Fibroblast of lung (primary cell): ENCODE measurements at regions not wholly inside any gene's neighbourhood (a gene's known extent, or its start where the extent isn't known, plus 50 kb on each side); places are given as distances from the start of the nearest gene placed in this dataset.

Source experiments
- DNase-seq, 2 donors: peaks; one replicate each; pipeline versions ENCODE4 v3.0.0 to v3.0.0-alpha.2; 2010; ENCODE audit warnings: low read depth in 2 of 2
- H2AFZ ChIP-seq: 2 replicates; pipeline ENCODE4 v1.5.1; 2012; ENCODE audit warnings: low read length, control low read depth, inconsistent platforms
- H3K27ac ChIP-seq: 2 replicates; pipeline ENCODE4 v1.5.1; 2011; ENCODE audit warnings: low read length, control low read depth; ENCODE audit not compliant: insufficient read depth
- H3K27me3 ChIP-seq: 2 replicates; pipeline ENCODE4 v1.5.1; 2011; ENCODE audit warnings: mild to moderate bottlenecking, low read length; ENCODE audit not compliant: control insufficient read depth, insufficient read depth
- H3K36me3 ChIP-seq: 2 replicates; pipeline ENCODE4 v1.5.1; 2011; ENCODE audit warnings: low read length; ENCODE audit not compliant: control insufficient read depth, insufficient read depth
- H3K4me1 ChIP-seq: 2 replicates; pipeline ENCODE4 v1.5.1; 2011; ENCODE audit warnings: low read length; ENCODE audit not compliant: control insufficient read depth, insufficient read depth; ENCODE audit errors: extremely low read depth
- H3K4me2 ChIP-seq: 2 replicates; pipeline ENCODE4 v1.5.1; 2011; ENCODE audit warnings: low read length, control low read depth; ENCODE audit not compliant: insufficient read depth; ENCODE audit errors: extremely low read depth
- H3K4me3 ChIP-seq, 4 experiments: fragments of 200-600 bp in 1 of 4; sonication (generic) in 1 of 4; replicated peaks in 1 of 4; 2 replicates each; pipeline ENCODE4 v1.5.1; 2011 to 2016; ENCODE audit warnings: low read length in 4 of 4, low read depth in 3 of 4, mild to moderate bottlenecking in 3 of 4, control low read depth in 2 of 4, inconsistent platforms in 1 of 4, mixed read lengths in 1 of 4; ENCODE audit not compliant: insufficient read depth in 1 of 4; ENCODE audit errors: control extremely low read depth in 1 of 4
- H3K79me2 ChIP-seq: 2 replicates; pipeline ENCODE4 v1.5.1; 2012; ENCODE audit warnings: mild to moderate bottlenecking, low read length, inconsistent platforms; ENCODE audit not compliant: control insufficient read depth, insufficient read depth
- H3K9ac ChIP-seq: 2 replicates; pipeline ENCODE4 v1.5.1; 2011; ENCODE audit warnings: mild to moderate bottlenecking, low read length, control low read depth; ENCODE audit not compliant: insufficient read depth
- H3K9me3 ChIP-seq: 2 replicates; pipeline ENCODE4 v1.5.1; 2012; ENCODE audit warnings: low read depth, low read length; ENCODE audit not compliant: control insufficient read depth, insufficient read depth
- H4K20me1 ChIP-seq: 2 replicates; pipeline ENCODE4 v1.5.1; 2011; ENCODE audit warnings: low read length; ENCODE audit not compliant: control insufficient read depth, insufficient read depth; ENCODE audit errors: extremely low read depth
- EZH2 ChIP-seq: IDR thresholded peaks from 2 replicates; pipeline ENCODE4 v1.5.1; 2012; ENCODE audit warnings: low read length, control low read depth, mild to moderate bottlenecking; ENCODE audit errors: missing control alignments
- TF ChIP-seq, protein P1 (sequence below), 2 donors: IDR thresholded peaks in 1 of 2; conservative IDR thresholded peaks in 1 of 2; 1 replicate in 1 of 2; 2 replicates in 1 of 2; pipeline ENCODE4 v1.5.1; 2011 to 2012; ENCODE audit warnings: low read length in 2 of 2, control low read depth in 1 of 2, inconsistent platforms in 1 of 2, low read depth in 1 of 2, mild to moderate bottlenecking in 1 of 2

DNA sequence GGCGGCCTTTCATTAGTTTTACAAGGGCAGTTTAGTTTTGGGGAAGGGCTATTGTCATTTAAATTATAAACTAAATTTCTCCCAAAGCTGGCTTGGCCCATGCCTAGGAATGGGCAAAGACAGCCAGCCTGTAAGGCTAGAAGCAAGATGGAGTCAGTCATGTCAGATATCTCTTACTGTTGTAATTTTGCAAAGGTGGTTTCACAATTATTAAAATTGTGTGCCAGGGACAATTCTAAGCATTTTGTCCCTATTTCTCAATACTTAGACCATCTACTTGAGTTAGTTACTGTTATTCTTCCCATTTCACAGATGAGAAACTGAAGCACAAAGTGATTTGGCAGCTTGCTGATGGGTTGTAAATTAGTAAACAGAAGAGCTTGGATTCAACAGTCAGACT lies 467.7 kb upstream of the GOT2 start:
- Histone ChIP-seq H3K27ac (no peak overlapping the region), H3K9ac (no peak overlapping the region), H3K27me3 (no peaks in the 10 kb centered on the region), H4K20me1 (no peaks in the 10 kb centered on the region), H3K4me1 (no peaks in the 10 kb centered on the region), H3K4me2 (no peak overlapping the region), H3K4me3 (no peak overlapping the region), H3K79me2 (no peaks in the 10 kb centered on the region), H2AFZ (no peak overlapping the region), H3K9me3 (no peaks in the 10 kb centered on the region), H3K36me3 (no peaks in the 10 kb centered on the region)
- no peak for DNase-seq
- no peak for TF ChIP-seq EZH2
- TF ChIP-seq, protein P1, sequence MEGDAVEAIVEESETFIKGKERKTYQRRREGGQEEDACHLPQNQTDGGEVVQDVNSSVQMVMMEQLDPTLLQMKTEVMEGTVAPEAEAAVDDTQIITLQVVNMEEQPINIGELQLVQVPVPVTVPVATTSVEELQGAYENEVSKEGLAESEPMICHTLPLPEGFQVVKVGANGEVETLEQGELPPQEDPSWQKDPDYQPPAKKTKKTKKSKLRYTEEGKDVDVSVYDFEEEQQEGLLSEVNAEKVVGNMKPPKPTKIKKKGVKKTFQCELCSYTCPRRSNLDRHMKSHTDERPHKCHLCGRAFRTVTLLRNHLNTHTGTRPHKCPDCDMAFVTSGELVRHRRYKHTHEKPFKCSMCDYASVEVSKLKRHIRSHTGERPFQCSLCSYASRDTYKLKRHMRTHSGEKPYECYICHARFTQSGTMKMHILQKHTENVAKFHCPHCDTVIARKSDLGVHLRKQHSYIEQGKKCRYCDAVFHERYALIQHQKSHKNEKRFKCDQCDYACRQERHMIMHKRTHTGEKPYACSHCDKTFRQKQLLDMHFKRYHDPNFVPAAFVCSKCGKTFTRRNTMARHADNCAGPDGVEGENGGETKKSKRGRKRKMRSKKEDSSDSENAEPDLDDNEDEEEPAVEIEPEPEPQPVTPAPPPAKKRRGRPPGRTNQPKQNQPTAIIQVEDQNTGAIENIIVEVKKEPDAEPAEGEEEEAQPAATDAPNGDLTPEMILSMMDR (conservative IDR thresholded peaks at IDR 0.05 in 1 of 2, IDR thresholded peaks at IDR 0.05 in 1 of 2; ENCODE audit: low read depth in 1 of 2, low read length in 2 of 2) = no peak

DNA sequence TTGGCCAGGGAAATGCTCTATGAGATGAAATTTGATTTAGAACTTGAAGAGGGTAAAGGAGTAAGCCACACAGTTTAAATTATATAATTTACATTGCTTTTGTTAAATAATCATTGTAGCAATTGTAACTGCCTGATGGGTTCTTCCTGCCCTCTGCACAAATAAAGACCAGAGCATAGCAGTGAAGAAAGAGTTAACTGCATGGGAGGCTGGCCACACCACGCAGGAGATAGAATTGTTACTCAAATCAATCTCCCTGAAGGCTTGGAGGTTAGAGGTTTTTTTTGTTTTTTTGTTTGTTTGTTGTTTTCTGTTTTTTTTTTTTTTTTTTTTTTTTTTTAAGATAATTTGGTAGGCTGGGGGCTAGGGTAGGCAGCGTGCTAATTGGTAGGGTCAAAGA lies 467.0 kb upstream of the GOT2 start:
- Histone ChIP-seq H3K9ac (no peak overlapping the region), H3K27ac (no peak overlapping the region), H2AFZ (no peak overlapping the region), H3K4me2 (no peak overlapping the region), H3K9me3 (no peaks in the 10 kb centered on the region), H4K20me1 (no peaks in the 10 kb centered on the region), H3K27me3 (no peaks in the 10 kb centered on the region), H3K79me2 (no peaks in the 10 kb centered on the region), H3K4me3 (no peak overlapping the region), H3K36me3 (no peaks in the 10 kb centered on the region), H3K4me1 (no peaks in the 10 kb centered on the region)
- no peak for DNase-seq
- TF ChIP-seq EZH2 = no peak
- TF ChIP-seq, protein P1 (conservative IDR thresholded peaks at IDR 0.05 in 1 of 2, IDR thresholded peaks at IDR 0.05 in 1 of 2; ENCODE audit: low read depth in 1 of 2, low read length in 2 of 2) = no peak

DNA sequence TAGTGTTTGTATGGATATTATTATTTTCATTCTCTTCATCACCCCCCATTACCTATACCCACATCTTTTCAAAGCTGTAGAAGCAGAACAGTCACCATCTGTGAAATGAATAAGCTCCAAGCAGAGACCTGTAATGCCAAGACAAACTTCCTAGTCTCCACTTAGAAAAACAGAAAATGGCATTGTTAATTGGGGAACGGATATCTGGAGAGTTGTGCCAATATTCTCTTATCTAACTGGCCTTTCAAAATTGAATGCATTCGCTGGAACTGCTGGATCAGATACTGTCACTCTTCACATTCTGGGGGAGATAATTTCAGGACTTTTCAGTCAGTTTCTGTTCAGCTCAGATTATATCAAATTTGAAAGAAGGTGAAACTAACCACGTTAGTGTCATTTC lies 464.4 kb upstream of the GOT2 start:
- no peak overlapping the region for H3K4me3 ChIP-seq
- H3K4me1 ChIP-seq = no peaks in the 10 kb centered on the region
- no peak overlapping the region for H2AFZ ChIP-seq
- H3K4me2 ChIP-seq = no peak overlapping the region
- DNase-seq = no peak
- no peaks in the 10 kb centered on the region for H3K36me3 ChIP-seq
- no peaks in the 10 kb centered on the region for H3K9me3 ChIP-seq
- H3K27me3 ChIP-seq = no peaks in the 10 kb centered on the region
- no peak for TF ChIP-seq EZH2
- TF ChIP-seq, protein P1 (conservative IDR thresholded peaks at IDR 0.05 in 1 of 2, IDR thresholded peaks at IDR 0.05 in 1 of 2; ENCODE audit: low read depth in 1 of 2, low read length in 2 of 2) = no peak
- no peaks in the 10 kb centered on the region for H4K20me1 ChIP-seq
- H3K9ac ChIP-seq = no peak overlapping the region
- no peaks in the 10 kb centered on the region for H3K79me2 ChIP-seq
- H3K27ac ChIP-seq = no peak overlapping the region
